ENCODE measurements at regions not wholly inside any gene's neighbourhood (a gene's known extent, or its start where the extent isn't known, plus 50 kb on each side); places are given as distances from the start of the nearest gene placed in this dataset.
A peak's percentile ranks its signal among the peaks of the same experiment; 100 is the strongest.

DNA sequence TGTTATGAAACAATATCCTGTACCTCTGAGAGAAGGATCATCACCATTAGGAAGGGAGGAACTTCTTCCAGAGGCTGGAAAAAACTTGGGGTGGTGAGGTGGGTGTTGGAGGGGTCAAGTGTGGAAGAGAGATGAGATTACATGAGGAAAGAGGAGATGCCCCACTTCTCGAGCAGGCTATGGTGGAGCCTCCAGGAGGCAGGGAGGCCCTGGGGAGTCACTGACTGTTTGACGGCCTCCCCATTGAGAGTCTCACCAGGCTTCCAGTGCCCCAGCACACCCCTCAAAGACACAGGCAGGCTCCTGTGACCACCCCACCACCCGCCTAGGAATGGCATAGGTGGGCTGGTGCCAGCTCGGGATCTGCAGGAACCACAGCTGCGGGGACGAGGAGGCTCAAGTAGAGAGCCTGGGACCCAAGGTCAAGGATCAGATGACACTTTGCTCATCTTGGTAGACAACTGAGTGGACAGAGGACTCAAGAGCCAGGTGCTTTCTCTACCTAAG is 185.3 kb upstream of the GDF10 start:
- H3K23ac ChIP-seq (ENCODE audit: low read length), result no peak overlapping the region
- no peak overlapping the region for H3K4ac ChIP-seq (ENCODE audit: low read depth, low read length)
- no peak overlapping the region for H3K9ac ChIP-seq (ENCODE audit: low read length)
- no peak overlapping the region for H2BK120ac ChIP-seq (ENCODE audit: low read depth, low read length)
- no peak overlapping the region for H2BK5ac ChIP-seq (ENCODE audit: low read length)
- H3K79me2 ChIP-seq (ENCODE audit: control insufficient read depth, insufficient read depth, low read length), result no peaks in the 10 kb centered on the region
- H3K79me1 ChIP-seq (ENCODE audit: low read length), result no peaks in the 10 kb centered on the region
- H3K18ac ChIP-seq (ENCODE audit: low read length), result no peak overlapping the region
- no peak overlapping the region for H4K8ac ChIP-seq (ENCODE audit: low read depth, low read length)
- no peaks in the 10 kb centered on the region for H3K4me1 ChIP-seq (ENCODE audit: control insufficient read depth, low read depth, low read length)
- H4K5ac ChIP-seq (ENCODE audit: low read length), result no peak overlapping the region
- H3K36me3 ChIP-seq (ENCODE audit: control insufficient read depth, insufficient read depth, low read length), result no peaks in the 10 kb centered on the region
- no peak for DNase-seq
- H3K4me3 ChIP-seq (ENCODE audit: low read length), result no peak overlapping the region
- no peak overlapping the region for H2BK15ac ChIP-seq (replicated peaks; ENCODE audit: low read depth)
- H2AK5ac ChIP-seq (ENCODE audit: low read length), result no peak overlapping the region
- no peak overlapping the region for H3K27ac ChIP-seq (ENCODE audit: low read depth, low read length)
- H3K56ac ChIP-seq (ENCODE audit: low read length), result no peak overlapping the region
- no peaks in the 10 kb centered on the region for H3K27me3 ChIP-seq (ENCODE audit: insufficient read depth, low read length, poor library complexity)
- WGBS (ENCODE audit: extremely low coverage, insufficient coverage, low lambda C conversion rate), result no CpG with 5 or more reads among the region's 6 CpGs
- no peak overlapping the region for H3K4me2 ChIP-seq (ENCODE audit: low read length)

GRCh38 chr10:47115322-47115721 is 184.7 kb upstream of the GDF10 start:
- Histone ChIP-seq H3K56ac (ENCODE audit: low read length) (no peak overlapping the region), H3K23ac (ENCODE audit: low read length) (no peak overlapping the region), H3K27ac (ENCODE audit: low read depth, low read length) (no peak overlapping the region), H3K4ac (ENCODE audit: low read depth, low read length) (no peak overlapping the region), H3K79me1 (ENCODE audit: low read length) (no peaks in the 10 kb centered on the region), H3K4me3 (ENCODE audit: low read length) (no peak overlapping the region), H3K9ac (ENCODE audit: low read length) (no peak overlapping the region), H4K5ac (ENCODE audit: low read length) (no peak overlapping the region), H2BK15ac (replicated peaks; ENCODE audit: low read depth) (no peak overlapping the region), H2BK120ac (ENCODE audit: low read depth, low read length) (no peak overlapping the region), H3K27me3 (ENCODE audit: insufficient read depth, low read length, poor library complexity) (no peaks in the 10 kb centered on the region), H2AK5ac (ENCODE audit: low read length) (no peak overlapping the region), H3K18ac (ENCODE audit: low read length) (no peak overlapping the region), H3K4me2 (ENCODE audit: low read length) (no peak overlapping the region), H3K4me1 (ENCODE audit: control insufficient read depth, low read depth, low read length) (no peaks in the 10 kb centered on the region), H3K36me3 (ENCODE audit: control insufficient read depth, insufficient read depth, low read length) (no peaks in the 10 kb centered on the region), H3K79me2 (ENCODE audit: control insufficient read depth, insufficient read depth, low read length) (no peaks in the 10 kb centered on the region), H4K8ac (ENCODE audit: low read depth, low read length) (no peak overlapping the region), H2BK5ac (ENCODE audit: low read length) (no peak overlapping the region)
- DNase-seq, result no peak
- no CpG with 5 or more reads among the region's 8 CpGs for WGBS (ENCODE audit: extremely low coverage, insufficient coverage, low lambda C conversion rate)

- Histone ChIP-seq H3K56ac (ENCODE audit: low read length) (no peak overlapping the region), H3K79me2 (ENCODE audit: control insufficient read depth, insufficient read depth, low read length) (no peaks in the 10 kb centered on the region), H4K5ac (ENCODE audit: low read length) (no peak overlapping the region), H2AK5ac (ENCODE audit: low read length) (no peak overlapping the region), H3K4me3 (ENCODE audit: low read length) (no peak overlapping the region), H3K4me1 (ENCODE audit: control insufficient read depth, low read depth, low read length) (no peaks in the 10 kb centered on the region), H2BK15ac (replicated peaks; ENCODE audit: low read depth) (no peak overlapping the region), H3K9ac (ENCODE audit: low read length) (no peak overlapping the region), H3K4ac (ENCODE audit: low read depth, low read length) (no peak overlapping the region), H3K36me3 (ENCODE audit: control insufficient read depth, insufficient read depth, low read length) (no peaks in the 10 kb centered on the region), H3K23ac (ENCODE audit: low read length) (no peak overlapping the region), H2BK120ac (ENCODE audit: low read depth, low read length) (no peak overlapping the region), H3K79me1 (ENCODE audit: low read length) (no peaks in the 10 kb centered on the region), H3K18ac (ENCODE audit: low read length) (no peak overlapping the region), H3K4me2 (ENCODE audit: low read length) (no peak overlapping the region), H2BK5ac (ENCODE audit: low read length) (no peak overlapping the region), H3K27ac (ENCODE audit: low read depth, low read length) (no peak overlapping the region), H3K27me3 (ENCODE audit: insufficient read depth, low read length, poor library complexity) (no peaks in the 10 kb centered on the region), H4K8ac (ENCODE audit: low read depth, low read length) (no peak overlapping the region)
- whole genome bisulfite sequencing (ENCODE audit: extremely low coverage, insufficient coverage, low lambda C conversion rate), result no CpG with 5 or more reads among the region's 5 CpGs
- no peak for DNase-seq
These were observed 183.6 kb upstream of the GDF10 start for GRCh38 chr10:47116445-47116844.

DNA sequence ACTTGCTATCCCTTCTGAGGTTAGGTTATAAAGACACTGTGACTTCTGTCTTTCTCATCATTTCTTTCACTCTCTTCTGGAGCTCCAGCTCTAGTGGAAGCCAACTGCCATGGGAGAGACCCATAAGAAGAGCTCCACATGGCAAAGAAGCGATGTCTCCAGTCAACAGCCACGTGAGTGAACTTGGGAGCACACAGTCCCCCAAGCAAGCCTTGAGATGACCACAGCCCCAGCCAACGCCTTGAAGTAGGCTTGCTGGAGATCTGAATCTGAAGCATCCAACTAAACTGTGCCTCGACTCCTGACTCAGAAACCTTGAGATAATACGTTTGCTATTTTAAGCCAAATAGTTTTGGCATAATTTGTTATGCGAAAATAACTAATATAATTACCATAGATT is 181.7 kb upstream of the GDF10 start:
- H3K4ac ChIP-seq (ENCODE audit: low read depth, low read length), result no peak overlapping the region
- no peak overlapping the region for H3K9ac ChIP-seq (ENCODE audit: low read length)
- H3K27ac ChIP-seq (ENCODE audit: low read depth, low read length), result no peak overlapping the region
- no peaks in the 10 kb centered on the region for H3K79me1 ChIP-seq (ENCODE audit: low read length)
- H4K5ac ChIP-seq (ENCODE audit: low read length), result no peak overlapping the region
- no peak overlapping the region for H2BK15ac ChIP-seq (replicated peaks; ENCODE audit: low read depth)
- no peak overlapping the region for H3K18ac ChIP-seq (ENCODE audit: low read length)
- no peak overlapping the region for H3K4me2 ChIP-seq (ENCODE audit: low read length)
- H2BK120ac ChIP-seq (ENCODE audit: low read depth, low read length), result no peak overlapping the region
- no peak overlapping the region for H3K56ac ChIP-seq (ENCODE audit: low read length)
- H3K79me2 ChIP-seq (ENCODE audit: control insufficient read depth, insufficient read depth, low read length), result no peaks in the 10 kb centered on the region
- no peaks in the 10 kb centered on the region for H3K36me3 ChIP-seq (ENCODE audit: control insufficient read depth, insufficient read depth, low read length)
- H2BK5ac ChIP-seq (ENCODE audit: low read length), result no peak overlapping the region
- H3K4me3 ChIP-seq (ENCODE audit: low read length), result no peak overlapping the region
- no peaks in the 10 kb centered on the region for H3K27me3 ChIP-seq (ENCODE audit: insufficient read depth, low read length, poor library complexity)
- DNase-seq, result no peak
- no peak overlapping the region for H4K8ac ChIP-seq (ENCODE audit: low read depth, low read length)
- no CpG with 5 or more reads among the region's 6 CpGs for WGBS (ENCODE audit: extremely low coverage, insufficient coverage, low lambda C conversion rate)
- H2AK5ac ChIP-seq (ENCODE audit: low read length), result no peak overlapping the region
- H3K4me1 ChIP-seq (ENCODE audit: control insufficient read depth, low read depth, low read length), result no peaks in the 10 kb centered on the region
- H3K23ac ChIP-seq (ENCODE audit: low read length), result no peak overlapping the region

DNA sequence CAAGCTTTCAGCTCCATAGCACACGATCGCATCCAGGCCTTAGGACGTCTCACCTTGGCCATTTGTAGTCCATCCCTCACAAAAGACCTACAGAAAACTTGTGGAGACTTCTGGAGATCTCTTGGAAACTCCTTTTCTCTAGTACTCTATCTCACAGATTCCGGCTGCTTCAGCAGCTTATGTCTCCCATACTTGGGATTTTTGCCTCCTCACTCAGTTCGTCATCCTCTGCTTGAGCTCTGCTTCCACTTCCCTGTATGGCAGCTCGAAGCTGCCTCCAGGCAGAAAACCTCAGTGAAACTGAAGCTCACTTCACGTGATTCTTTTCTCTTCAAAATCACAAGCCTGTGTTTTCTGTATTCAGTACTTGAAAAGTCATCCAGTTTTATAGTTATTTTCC is 178.7 kb upstream of the GDF10 start:
- Histone ChIP-seq H3K23ac (ENCODE audit: low read length) (no peak overlapping the region), H3K27me3 (ENCODE audit: insufficient read depth, low read length, poor library complexity) (no peaks in the 10 kb centered on the region), H3K79me1 (ENCODE audit: low read length) (no peaks in the 10 kb centered on the region), H3K79me2 (ENCODE audit: control insufficient read depth, insufficient read depth, low read length) (no peaks in the 10 kb centered on the region), H2AK5ac (ENCODE audit: low read length) (no peak overlapping the region), H4K5ac (ENCODE audit: low read length) (no peak overlapping the region), H3K4ac (ENCODE audit: low read depth, low read length) (no peak overlapping the region), H4K8ac (ENCODE audit: low read depth, low read length) (no peak overlapping the region), H3K18ac (ENCODE audit: low read length) (no peak overlapping the region), H2BK120ac (ENCODE audit: low read depth, low read length) (no peak overlapping the region), H3K4me3 (ENCODE audit: low read length) (no peak overlapping the region), H3K4me1 (ENCODE audit: control insufficient read depth, low read depth, low read length) (no peaks in the 10 kb centered on the region), H2BK5ac (ENCODE audit: low read length) (no peak overlapping the region), H3K4me2 (ENCODE audit: low read length) (no peak overlapping the region), H3K56ac (ENCODE audit: low read length) (no peak overlapping the region), H3K36me3 (ENCODE audit: control insufficient read depth, insufficient read depth, low read length) (no peaks in the 10 kb centered on the region), H3K27ac (ENCODE audit: low read depth, low read length) (no peak overlapping the region), H2BK15ac (replicated peaks; ENCODE audit: low read depth) (no peak overlapping the region), H3K9ac (ENCODE audit: low read length) (no peak overlapping the region)
- peak; percentile 10 for DNase-seq
- no CpG with 5 or more reads among the region's 7 CpGs for WGBS (ENCODE audit: extremely low coverage, insufficient coverage, low lambda C conversion rate)

GRCh38 chr10:47123716-47124288 is 176.2 kb upstream of the GDF10 start:
- Histone ChIP-seq H2BK120ac (ENCODE audit: low read depth, low read length) (no peak overlapping the region), H3K18ac (ENCODE audit: low read length) (no peak overlapping the region), H4K5ac (ENCODE audit: low read length) (no peak overlapping the region), H3K4me2 (ENCODE audit: low read length) (no peak overlapping the region), H3K27me3 (ENCODE audit: insufficient read depth, low read length, poor library complexity) (no peaks in the 10 kb centered on the region), H3K4me3 (ENCODE audit: low read length) (no peak overlapping the region), H3K4me1 (ENCODE audit: control insufficient read depth, low read depth, low read length) (no peaks in the 10 kb centered on the region), H3K36me3 (ENCODE audit: control insufficient read depth, insufficient read depth, low read length) (no peaks in the 10 kb centered on the region), H2BK5ac (ENCODE audit: low read length) (no peak overlapping the region), H3K79me1 (ENCODE audit: low read length) (no peaks in the 10 kb centered on the region), H3K9ac (ENCODE audit: low read length) (no peak overlapping the region), H2BK15ac (replicated peaks; ENCODE audit: low read depth) (no peak overlapping the region), H2AK5ac (ENCODE audit: low read length) (no peak overlapping the region), H4K8ac (ENCODE audit: low read depth, low read length) (no peak overlapping the region), H3K56ac (ENCODE audit: low read length) (no peak overlapping the region), H3K23ac (ENCODE audit: low read length) (no peak overlapping the region), H3K79me2 (ENCODE audit: control insufficient read depth, insufficient read depth, low read length) (no peaks in the 10 kb centered on the region), H3K27ac (ENCODE audit: low read depth, low read length) (no peak overlapping the region), H3K4ac (ENCODE audit: low read depth, low read length) (no peak overlapping the region)
- WGBS (ENCODE audit: extremely low coverage, insufficient coverage, low lambda C conversion rate), result no CpG with 5 or more reads among the region's 6 CpGs
- DNase-seq, result no peak
